ENCODE measurements at regions not wholly inside any gene's neighbourhood (a gene's known extent, or its start where the extent isn't known, plus 50 kb on each side); places are given as distances from the start of the nearest gene placed in this dataset.
"Not testable (repeated sequence)": the region's sequence is repeated elsewhere in the genome, so short reads cannot be mapped to it uniquely, and the experiment has no call there.

DNA sequence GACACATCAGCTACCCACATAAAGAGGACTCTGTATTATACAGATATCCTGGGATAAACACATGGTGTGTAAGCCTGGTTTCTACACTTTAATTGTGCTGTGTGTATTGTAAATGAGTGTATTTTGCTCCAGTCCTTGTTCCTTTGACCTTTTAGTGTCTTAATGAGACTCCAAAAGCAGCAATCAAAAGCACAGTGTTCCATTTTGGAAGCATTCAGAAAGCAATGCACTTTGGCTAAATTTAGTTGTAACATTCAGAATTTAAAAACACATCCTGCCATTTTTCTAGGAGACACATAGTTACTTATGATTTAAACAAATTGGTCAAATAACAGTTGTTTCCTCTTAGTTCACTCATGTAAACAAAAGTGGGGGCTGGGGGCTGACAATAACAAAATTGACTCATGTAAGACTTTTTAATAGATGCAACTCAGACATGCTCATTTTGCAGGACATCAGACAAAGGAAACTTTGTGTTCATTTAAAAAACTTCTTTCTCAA lies 122.2 kb downstream of the GPR37 start:
- no peak for DNase-seq (ENCODE audit: low read depth in 4 of 4, low spot score in 2 of 4)

DNA sequence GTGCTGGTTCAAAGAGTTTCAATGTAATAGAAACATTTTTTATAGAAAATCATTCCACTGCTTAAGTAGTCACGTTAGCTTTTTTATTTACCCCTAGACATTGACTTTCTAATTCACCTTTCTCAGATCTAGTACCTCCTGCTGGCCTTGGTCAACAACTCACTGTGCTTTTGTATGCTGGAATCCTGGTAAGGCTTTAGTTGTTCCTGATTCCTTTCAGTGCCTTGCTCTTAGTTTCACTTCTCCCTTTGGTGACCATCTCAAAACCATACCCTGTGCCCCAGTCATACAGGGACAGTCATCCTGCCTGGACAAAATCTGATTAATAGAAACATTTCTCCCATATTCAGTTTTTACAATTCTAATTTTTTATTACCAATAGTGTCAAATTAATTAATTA lies 130.2 kb downstream of the GPR37 start:
- no peak for DNase-seq (ENCODE audit: low read depth in 4 of 4, low spot score in 2 of 4)

DNA sequence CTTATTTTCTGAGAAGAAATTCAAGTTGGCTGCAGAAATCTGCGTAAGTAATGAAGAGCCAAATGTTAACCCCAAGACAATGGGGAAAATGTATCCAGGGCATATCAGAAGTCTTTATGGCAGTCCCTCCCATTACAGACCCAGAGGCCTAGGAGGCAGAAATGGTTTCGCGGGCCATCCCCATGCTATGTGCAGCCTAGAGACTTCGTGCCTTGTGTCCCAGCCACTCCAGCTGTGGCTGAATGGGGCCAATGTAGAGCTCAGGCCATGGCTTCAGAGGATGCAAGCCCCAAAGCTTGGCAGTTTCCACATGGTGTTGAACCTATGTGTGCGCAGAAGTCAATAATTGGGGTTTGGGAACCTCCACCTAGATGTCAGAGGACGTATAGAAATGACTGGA lies 131.9 kb downstream of the GPR37 start:
- DNase-seq (ENCODE audit: low read depth in 4 of 4, low spot score in 2 of 4) = no peak

DNA sequence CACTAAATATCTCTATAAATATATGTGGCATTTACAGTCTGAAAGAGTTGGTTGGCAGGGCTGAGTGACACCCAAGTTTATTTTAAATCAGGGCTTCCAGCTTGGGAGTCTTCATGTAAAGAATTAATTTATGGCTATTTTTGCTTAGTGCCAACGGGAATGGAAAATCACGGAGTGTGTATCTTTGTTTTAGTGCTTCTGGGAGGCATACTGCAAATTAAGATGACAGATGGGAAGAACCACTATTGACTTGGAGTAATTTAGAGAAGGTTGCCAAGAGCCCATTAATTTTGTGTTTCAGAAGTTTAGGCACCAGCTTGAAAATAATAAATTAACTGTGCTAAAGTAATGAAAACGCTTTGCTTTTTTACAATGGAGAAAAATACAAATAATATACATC lies 135.2 kb downstream of the GPR37 start:
- DNase-seq (ENCODE audit: low read depth in 4 of 4, low spot score in 2 of 4) = no peak

DNA sequence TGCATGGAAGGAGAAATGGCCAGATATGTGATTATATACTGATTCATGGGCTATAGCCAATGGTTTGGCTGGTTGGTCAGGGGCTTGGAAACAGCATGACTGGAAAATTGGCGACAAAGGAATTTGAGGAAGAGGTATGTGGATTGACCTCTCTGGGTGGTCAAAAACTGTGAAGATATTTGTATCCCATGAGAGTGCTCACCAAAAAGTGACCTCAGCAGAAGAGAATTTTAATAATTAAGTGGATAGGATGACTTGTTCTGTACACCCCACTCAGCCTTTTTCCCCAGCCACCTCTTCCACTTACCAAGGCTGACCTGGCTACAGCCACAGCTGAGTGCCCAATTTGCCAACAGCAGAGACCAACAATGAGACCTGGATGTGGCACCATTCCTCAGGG lies 146.7 kb downstream of the GPR37 start:
- DNase-seq (ENCODE audit: low read depth in 4 of 4, low spot score in 2 of 4) = no peak

DNA sequence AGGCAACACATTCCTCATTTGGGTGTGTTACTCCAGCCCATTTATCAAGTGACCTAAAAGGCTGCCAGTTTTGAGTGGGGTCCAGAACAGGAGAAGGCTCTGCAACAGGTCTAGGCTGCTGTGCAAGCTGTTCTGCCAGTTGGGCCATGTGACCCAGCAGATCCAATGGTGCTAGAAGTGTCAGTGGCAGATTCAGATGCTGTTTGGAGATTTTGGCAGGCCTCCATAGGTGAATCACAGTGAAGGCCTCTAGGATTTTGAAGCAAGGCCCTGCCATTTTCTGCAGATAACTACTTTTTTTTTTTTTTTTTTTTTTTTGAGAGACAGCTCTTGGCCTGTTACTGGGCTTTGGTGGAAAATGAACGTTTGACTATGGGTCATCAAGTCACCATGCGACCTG lies 147.5 kb downstream of the GPR37 start:
- DNase-seq (ENCODE audit: low read depth in 4 of 4, low spot score in 2 of 4) = not testable (repeated sequence)

DNA sequence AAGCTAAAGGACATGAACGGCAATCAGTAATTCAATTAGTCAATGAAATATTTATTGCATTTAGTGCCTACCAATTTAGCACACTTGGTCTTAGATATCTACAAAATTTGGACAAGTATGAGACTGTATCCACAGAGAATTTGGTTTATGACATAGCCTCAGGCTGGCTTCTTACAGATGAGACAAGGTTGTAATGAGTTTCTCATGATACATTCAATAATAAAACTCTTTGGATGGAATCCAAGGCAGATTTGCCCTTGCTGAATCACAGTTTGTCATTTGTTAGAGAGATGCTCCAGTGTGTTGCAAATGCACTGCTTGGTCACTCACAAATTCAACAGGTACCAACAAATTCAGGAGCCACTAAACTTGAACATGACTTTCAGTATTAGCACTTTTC lies 162.5 kb downstream of the GPR37 start:
- no peak for DNase-seq (ENCODE audit: low read depth in 4 of 4, low spot score in 2 of 4)

DNA sequence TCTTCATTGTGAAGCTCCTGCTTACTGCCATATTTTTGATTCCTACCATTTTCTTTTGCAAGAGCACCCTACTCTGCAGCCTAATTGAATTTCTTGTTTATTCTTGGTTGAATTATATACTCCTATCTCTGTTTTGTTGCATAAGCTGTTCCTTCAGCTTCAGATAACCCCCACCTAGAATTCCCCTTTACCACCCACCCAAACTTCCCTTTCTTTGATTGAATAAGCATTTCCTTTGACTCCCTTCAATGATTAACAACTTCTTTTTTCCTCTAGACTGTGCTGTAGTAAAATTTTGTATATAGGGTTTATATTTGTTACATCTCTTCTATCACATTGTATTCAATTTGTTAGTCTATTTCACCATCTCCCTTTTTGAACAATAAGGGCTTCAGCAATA lies 168.1 kb downstream of the GPR37 start:
- no peak for DNase-seq (ENCODE audit: low read depth in 4 of 4, low spot score in 2 of 4)

DNA sequence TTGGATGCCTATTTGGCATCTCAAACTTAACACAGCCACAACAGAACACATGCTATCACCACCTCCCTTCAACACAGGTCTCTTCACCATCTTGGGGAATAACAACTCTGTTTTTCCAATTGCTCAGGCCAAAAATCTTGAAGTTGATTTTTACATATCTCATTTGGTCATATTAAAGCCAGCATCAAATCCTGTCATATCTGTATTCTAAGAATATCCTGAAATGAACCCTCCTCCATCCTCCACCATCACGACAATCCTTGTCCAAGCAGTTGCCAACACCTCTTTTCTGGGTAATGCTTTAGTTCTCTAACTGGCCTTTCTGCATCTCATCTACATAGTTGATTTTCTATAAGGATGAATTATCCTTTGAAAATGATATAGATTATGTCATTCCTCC lies 168.7 kb downstream of the GPR37 start:
- no peak for DNase-seq (ENCODE audit: low read depth in 4 of 4, low spot score in 2 of 4)

DNA sequence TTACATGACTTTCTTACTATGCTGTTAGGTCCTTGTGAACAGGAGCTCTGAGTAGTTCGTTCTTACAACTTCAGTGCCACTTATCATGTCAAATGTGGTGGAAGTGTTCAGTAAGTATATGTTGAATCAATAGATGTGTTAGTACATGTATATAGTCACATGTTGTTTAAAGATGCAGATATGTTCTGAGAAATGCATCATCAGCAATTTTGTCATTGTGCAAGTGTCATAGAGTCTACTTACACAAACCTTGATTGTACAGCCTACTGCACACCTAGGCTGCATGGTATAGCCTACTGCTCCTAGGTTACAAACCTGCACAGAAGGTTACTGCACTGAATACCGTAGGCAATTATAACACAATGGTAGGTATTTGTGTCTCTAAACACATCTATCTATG lies 174.8 kb downstream of the GPR37 start:
- DNase-seq (ENCODE audit: low read depth in 4 of 4, low spot score in 2 of 4) = no peak

DNA sequence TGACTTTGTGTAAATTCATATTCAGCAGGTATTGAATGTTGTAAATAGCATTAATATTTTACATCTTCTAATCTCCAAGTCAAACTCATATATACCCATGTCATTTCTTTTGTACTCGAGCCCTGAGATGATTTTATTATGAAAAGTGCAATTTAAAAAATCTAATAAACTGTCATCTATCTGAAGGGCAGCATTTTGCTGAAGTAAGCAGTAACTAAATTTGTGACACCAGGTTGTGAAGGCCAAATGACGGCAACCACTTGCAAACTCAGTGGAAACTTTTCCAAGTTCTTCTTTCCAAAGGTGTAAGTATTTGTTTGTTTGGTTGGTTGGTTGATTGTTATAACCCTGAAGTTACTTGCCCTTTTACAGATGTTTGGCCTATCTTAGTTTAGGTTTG lies 188.3 kb downstream of the GPR37 start:
- DNase-seq (ENCODE audit: low read depth in 4 of 4, low spot score in 2 of 4) = no peak

DNA sequence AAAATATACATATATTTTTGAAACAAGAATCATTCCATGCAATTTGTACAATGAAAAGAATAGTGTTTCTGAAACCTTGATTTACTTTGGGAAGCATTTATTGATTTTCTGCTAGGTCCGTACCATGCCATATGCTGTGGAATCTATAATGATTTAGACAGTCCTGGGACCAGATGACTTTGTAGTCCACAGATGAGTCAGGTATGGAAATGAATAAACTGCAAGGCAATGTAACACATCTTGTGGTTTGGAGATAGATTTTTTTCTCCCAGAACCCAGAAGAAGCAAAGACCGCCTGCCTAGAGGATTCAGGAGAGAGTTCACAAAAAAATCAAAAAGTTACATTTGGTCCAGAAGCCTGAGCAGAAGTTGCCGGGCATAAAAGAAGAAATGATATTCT lies 190.4 kb downstream of the GPR37 start:
- DNase-seq (ENCODE audit: low read depth in 4 of 4, low spot score in 2 of 4) = no peak

DNA sequence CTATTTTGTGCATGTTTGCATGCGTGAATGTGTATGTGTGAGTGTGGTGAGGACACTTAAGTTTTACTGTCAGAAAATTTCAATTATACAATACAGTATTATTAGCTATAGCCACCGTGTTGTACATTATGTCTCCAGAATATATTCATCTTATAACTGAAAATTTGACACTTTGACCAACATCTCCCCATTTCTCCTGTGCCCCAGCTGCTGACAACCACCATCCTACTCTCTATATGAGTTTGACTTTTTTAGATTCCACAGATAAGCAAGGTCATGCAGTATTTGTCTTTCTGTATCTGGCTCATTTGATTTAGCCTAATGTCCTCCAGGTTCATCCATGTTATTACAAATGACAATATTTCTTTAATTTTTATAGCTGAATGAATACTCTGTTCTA lies 195.0 kb downstream of the GPR37 start:
- DNase-seq (ENCODE audit: low read depth in 4 of 4, low spot score in 2 of 4) = no peak

DNA sequence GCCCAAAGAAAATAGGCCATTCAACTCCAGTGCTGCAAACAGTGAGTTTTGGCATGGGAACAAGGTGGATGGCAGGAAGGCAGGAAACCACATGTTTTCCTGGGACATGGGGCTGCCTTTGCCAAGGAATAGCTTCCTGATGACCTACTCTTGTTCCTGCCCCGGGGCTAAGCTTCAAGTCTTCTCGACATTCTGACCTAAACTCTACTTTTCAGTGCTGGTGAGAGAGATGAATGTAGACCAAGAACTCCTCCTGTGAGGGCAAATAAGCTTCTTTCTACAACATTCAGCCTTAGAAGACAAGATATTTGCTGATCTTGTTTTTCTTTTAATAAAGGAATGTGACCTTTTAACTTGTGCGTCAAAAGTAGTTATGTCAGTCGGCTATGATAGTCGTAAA lies 199.0 kb downstream of the GPR37 start:
- DNase-seq (ENCODE audit: low read depth in 4 of 4, low spot score in 2 of 4) = no peak

DNA sequence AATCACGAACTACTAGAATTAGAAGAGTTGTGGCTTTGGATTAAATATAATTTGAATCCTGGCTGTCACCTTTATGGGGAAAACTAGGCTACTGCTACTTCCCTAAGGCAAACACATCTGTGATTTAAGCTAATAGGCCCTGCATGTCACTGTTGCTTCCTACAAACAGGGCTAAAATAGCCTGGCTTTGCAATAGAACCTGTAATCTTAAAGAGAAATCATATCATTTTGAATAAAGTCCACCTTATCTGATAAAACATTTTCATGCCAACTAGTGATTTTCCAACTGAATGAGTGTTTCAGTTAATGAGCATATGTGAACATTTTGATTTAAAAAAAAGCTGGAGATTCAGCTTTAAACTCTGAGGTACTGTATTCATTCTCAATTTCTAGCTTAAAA lies 208.0 kb downstream of the GPR37 start:
- DNase-seq (ENCODE audit: low read depth in 4 of 4, low spot score in 2 of 4) = no peak

DNA sequence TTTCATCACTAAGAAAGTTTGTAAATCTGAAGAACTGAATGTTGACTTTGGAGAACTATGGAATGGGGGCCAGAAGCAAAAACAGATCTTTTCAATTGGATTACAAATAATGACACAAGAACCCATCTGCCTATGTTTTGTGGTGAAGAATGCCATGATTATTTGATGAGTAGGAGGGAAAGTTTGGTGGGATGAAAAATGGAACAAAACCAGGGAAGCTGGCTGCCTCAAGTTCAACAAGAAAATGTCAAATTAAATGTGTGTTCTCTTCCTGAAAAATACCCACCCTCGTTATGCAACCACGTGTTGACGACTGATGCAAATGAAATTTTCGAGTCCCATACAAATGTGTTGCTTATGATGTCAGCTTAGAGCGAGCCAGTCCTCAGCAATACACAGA lies 208.5 kb downstream of the GPR37 start:
- no peak for DNase-seq (ENCODE audit: low read depth in 4 of 4, low spot score in 2 of 4)

DNA sequence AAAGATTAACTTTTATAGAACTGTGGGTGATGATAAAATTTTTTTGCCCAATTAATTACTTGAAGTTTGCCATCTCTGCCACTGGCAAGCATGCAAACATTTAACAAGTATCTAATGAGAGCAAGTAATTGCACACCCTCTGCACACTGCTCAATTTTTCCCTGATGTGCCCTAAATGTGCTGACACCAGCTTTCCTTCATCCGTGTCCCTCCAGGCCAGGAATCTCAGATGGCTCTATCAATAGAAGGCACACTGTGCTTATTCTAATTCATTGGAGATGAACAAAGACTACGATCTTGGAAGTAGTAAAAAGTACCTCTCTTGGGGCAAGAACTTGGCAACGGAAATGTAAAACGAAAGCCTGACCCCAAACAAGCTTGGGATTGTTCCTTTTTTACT lies 212.1 kb downstream of the GPR37 start:
- DNase-seq (ENCODE audit: low read depth in 4 of 4, low spot score in 2 of 4) = no peak

DNA sequence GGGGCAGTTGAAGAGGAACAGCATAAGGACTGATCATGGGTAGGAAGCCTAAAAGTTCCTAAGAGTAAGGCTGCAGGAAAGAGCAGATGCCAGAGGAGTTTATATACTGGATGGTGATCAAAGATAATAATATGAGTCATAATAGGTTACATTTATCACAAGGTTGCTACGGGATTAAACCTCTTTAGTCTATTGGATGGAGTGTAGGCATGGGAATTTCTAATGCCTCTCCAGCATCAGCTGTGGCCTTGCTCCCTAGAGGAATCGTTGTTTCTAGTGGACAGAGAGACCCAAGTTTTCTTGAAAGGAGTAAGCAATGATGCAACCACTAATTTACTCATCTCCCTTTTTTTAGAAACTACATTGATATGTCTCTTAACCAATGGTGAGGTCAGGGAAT lies 213.4 kb downstream of the GPR37 start:
- no peak for DNase-seq (ENCODE audit: low read depth in 4 of 4, low spot score in 2 of 4)

DNA sequence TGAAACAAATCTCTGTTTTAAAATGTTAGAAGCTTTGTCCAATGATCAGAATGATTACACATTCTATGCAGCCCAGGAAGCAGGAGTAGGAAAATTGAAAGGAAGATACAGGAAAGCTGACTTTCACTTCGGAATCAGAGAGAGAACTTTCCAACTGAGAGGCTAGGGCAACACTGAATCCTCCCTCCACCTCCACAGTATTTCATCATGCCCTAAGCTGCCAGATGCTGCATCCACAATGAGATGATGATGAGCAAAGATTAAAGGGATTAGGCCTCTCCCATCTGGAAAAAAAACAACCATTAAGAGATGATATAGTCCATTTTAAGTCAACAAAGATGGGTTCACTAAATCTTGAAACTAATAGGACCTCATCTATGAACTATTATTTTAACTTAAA lies 215.6 kb downstream of the GPR37 start:
- no peak for DNase-seq (ENCODE audit: low read depth in 4 of 4, low spot score in 2 of 4)

DNA sequence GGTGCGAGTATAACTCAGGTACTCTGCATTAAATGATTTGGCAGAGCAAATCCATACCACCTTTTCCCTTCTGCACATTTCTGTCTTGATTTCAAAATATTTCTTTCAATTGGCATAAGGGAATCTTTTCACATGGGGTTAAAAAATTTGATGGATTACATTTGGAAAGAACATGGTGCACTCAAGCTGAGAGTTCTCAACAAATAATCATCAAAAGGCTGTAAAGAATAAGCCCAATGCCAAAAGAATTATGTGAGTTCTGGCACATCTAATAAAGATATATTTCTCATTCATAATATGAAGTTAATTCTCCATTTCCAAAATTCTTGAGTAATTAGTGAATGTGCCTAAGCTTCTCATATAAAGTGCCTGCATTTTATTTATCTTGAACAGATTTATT lies 223.1 kb downstream of the GPR37 start:
- DNase-seq (ENCODE audit: low read depth in 4 of 4, low spot score in 2 of 4) = no peak

DNA sequence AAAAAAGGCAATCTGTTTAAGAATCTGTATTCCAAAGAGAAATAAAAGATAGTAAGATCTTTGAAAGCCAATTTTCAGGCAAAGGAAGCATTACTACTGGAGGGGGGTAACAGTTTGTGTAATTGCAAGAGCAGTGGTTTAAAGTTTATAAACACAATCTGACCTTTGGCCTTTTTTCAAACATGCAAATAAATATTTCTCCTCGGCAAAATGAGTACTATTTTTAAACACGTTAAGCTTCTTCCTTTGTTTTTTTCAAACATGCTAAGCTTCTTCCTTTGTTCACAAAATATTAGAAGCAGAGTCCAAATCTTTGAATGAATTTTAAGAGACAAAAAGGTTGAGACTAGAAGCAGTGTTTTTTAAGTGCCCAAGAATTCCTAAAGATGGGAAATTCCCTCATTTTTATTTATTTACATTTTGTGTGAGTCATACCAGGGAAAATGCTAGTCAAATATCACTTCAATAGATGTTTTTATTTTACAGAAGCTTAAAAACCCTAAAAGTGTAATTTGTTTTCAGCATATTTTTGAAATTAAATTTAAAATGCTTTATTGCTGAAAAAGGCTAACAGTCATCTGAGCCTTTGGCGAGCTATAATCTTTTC lies 229.3 kb downstream of the GPR37 start:
- DNase-seq (ENCODE audit: low read depth in 4 of 4, low spot score in 2 of 4) = no peak

DNA sequence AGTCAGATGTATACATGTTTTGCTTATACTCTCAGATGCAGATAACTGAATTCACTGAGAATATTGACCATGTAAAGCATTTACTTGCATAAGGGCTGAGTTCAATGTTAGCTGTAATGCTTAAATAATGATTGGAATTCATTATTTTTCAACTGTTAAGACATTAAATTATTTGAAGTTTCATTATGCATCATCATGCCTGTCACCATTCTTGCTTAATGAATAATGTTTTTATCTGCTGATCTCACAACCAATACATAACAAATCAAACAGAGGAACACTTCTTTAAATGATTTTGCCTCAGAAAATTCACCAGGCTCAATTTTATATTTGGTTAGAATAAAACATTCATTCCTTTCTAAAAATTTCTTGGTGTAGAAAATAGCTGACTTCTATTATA lies 233.4 kb downstream of the GPR37 start:
- no peak for DNase-seq (ENCODE audit: low read depth in 4 of 4, low spot score in 2 of 4)

DNA sequence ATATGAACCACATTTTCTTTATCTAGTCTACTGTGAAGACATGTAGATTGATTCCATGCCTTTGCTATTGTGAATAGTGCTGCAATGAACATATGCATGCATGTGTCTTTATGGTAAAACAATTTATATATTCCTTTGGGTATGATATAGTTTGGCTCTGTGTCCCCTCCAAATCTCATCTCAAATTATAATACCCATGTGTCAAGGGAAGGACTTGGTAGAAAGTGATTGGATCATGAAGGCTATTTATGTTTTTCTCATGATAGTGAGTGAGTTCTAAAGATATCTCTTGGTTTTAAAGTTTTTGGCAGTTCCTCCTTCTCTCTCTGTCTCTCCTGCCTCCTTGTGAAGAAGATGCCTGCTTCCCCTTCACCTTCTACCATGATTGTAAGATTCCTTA lies 248.7 kb downstream of the GPR37 start:
- DNase-seq (ENCODE audit: low read depth in 4 of 4, low spot score in 2 of 4) = no peak
